Thoracic aorta (tissue), 2 donors: ENCODE measurements at regions not wholly inside any gene's neighbourhood (a gene's known extent, or its start where the extent isn't known, plus 50 kb on each side); places are given as distances from the start of the nearest gene placed in this dataset.
"Not testable (repeated sequence)": the region's sequence is repeated elsewhere in the genome, so short reads cannot be mapped to it uniquely, and the experiment has no call there.

Source experiments
- ATAC-seq: fragments of 150-250 bp; one replicate; pipeline ENCODE4 v1.8.0; 2017; ENCODE audit warnings: low read depth; ENCODE audit not compliant: insufficient number of reproducible peaks, low FRiP score
- DNase-seq: peaks from one replicate; pipeline ENCODE4 v3.0.0-alpha.2; 2020; ENCODE audit warnings: low spot score
- H3K27ac ChIP-seq, 2 donors: fragments of 200-600 bp; sonication (generic); 1 replicate in 1 of 2; 2 replicates in 1 of 2; pipeline ENCODE4 v1.5.1; 2016; ENCODE audit warnings: mild to moderate bottlenecking in 2 of 2, moderate library complexity in 2 of 2
- H3K27me3 ChIP-seq: fragments of 200-600 bp; sonication (generic); replicated peaks from 2 replicates; pipeline ENCODE4 v1.6.0; 2016; ENCODE audit warnings: mild to moderate bottlenecking; ENCODE audit not compliant: insufficient read depth
- H3K36me3 ChIP-seq: fragments of 200-600 bp; sonication (generic); one replicate; pipeline ENCODE4 v1.5.1; 2016
- H3K4me1 ChIP-seq, 2 donors: fragments of 200-600 bp; sonication (generic); 1 replicate in 1 of 2; 2 replicates in 1 of 2; pipeline versions ENCODE4 v1.5.1 to v1.6.0; 2016; ENCODE audit warnings: low read depth in 2 of 2, mild to moderate bottlenecking in 1 of 2; ENCODE audit not compliant: control insufficient read depth in 1 of 2
- H3K4me3 ChIP-seq: fragments of 200-600 bp; sonication (generic); 2 replicates; pipeline ENCODE4 v1.5.1; 2016; ENCODE audit warnings: mild to moderate bottlenecking
- H3K9me3 ChIP-seq: fragments of 200-600 bp; sonication (generic); 2 replicates; pipeline ENCODE4 v1.5.1; 2016
- CTCF ChIP-seq: fragments of 200-600 bp; sonication (generic); IDR thresholded peaks from one replicate; pipeline ENCODE4 v1.5.1; 2019; ENCODE audit warnings: antibody characterized with exemption

GRCh38 chr10:91096274-91096673, 124.2 kb upstream of the PCGF5 start:
- no peak for TF ChIP-seq CTCF

DNA sequence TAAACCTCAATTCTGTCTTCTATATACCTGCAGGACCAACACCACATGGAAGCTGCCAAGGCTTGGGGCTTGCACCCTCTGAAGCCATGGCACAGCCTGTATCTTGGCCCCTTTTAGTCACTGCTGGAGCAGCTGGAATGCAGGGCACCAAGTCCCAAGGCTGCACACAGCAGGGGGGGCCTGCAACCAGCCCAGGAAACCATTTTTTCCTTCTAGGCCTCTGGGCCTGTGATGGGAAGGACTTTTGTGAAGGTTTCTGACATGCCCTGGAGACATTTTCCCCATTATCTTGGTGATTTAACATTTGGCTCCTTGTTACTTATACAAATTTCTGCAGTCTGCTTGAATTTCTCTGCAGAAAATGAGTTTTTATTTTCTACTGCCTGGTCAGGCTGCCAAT, 123.2 kb upstream of the PCGF5 start:
- ATAC-seq = no peak
- H3K4me3 ChIP-seq = no peak overlapping the region
- no peaks in the 10 kb centered on the region for H3K36me3 ChIP-seq
- H3K4me1 ChIP-seq = peaks cover 3 to 16% of the 10 kb centered on the region in 2 donors
- H3K27ac ChIP-seq = no peak overlapping the region
- no peak for DNase-seq
- no peaks in the 10 kb centered on the region for H3K27me3 ChIP-seq
- no peak for TF ChIP-seq CTCF
- no peaks in the 10 kb centered on the region for H3K9me3 ChIP-seq

More at GRCh38 chr10:91096274-91096673, 124.2 kb upstream of the PCGF5 start:
- ATAC-seq (no peak), DNase-seq (no peak)
- no peaks in the 10 kb centered on the region for H3K27me3 ChIP-seq
- H3K4me3 ChIP-seq = no peak overlapping the region
- H3K4me1 ChIP-seq = peaks cover under 1 to 13% of the 10 kb centered on the region in 2 donors
- no peaks in the 10 kb centered on the region for H3K36me3 ChIP-seq
- H3K27ac ChIP-seq = no peak overlapping the region
- H3K9me3 ChIP-seq = no peaks in the 10 kb centered on the region

DNA sequence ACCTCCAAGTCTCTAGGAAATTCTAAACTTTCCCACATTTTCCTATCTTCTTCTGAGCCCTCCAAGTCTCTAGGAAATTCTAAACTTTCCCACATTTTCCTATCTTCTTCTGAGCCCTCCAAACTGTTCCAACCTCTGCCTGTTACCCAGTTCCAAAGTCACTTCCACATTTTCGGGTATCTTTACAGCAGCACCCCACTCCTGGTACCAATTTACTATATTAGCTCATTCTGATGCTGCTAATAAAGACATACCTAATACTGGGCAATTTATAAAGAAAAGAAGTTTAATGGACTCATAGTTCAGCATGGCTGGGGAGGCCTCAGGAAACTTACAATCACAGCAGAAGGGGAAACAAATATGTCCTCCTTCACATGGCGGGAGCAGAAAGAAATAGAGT, 122.4 kb upstream of the PCGF5 start:
- H3K27ac ChIP-seq, H3K4me3 ChIP-seq, H3K36me3 ChIP-seq, H3K9me3 ChIP-seq, DNase-seq, H3K27me3 ChIP-seq, ATAC-seq: not testable (repeated sequence)
- H3K4me1 ChIP-seq = peaks cover 3 to 16% of the 10 kb centered on the region in 2 donors

DNA sequence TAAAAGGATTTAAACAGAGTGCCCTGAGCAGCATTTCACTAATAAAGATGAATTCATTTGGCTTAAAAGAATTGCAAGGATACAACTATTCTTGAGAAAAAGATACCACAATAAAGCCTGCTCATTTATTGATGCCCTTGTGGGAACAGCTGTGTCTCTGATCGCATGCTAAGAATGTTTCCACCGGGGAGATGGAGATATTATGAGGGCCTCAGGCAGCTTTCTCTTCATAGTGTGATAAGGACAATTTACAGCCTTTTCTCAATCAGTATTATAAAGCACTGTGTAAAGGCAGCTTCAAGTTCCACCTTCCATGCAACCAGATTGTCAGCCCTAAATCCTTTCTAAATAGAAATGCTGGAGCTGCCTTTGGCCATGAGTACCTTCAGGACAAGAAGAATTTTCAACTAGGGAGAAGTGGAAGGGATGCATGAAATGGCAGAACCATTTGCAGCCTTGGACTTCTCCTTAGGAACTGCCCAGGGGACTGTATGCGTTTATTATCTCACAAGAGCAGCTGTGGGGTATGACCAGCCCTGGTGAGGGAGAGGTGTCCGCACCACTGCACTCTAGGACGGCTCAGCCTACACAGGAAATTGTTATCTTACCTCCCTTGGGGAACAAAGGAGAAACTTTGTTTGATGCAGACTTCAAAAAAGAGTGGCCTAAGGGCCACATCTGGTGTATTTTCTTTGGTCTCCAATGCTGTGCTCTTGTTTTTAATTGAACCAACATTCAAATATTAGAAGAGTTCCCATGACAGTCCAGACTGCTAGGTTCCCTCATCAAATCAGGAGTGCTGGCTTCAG, 116.9 kb upstream of the PCGF5 start:
- no peaks in the 10 kb centered on the region for H3K36me3 ChIP-seq
- H3K4me3 ChIP-seq = no peak overlapping the region
- no peak overlapping the region for H3K27ac ChIP-seq
- TF ChIP-seq CTCF = no peak
- no peaks in the 10 kb centered on the region for H3K27me3 ChIP-seq
- DNase-seq (no peak), ATAC-seq (no peak)
- peaks cover 11 to 25% of the 10 kb centered on the region in 2 donors for H3K4me1 ChIP-seq
- H3K9me3 ChIP-seq = no peaks in the 10 kb centered on the region

DNA sequence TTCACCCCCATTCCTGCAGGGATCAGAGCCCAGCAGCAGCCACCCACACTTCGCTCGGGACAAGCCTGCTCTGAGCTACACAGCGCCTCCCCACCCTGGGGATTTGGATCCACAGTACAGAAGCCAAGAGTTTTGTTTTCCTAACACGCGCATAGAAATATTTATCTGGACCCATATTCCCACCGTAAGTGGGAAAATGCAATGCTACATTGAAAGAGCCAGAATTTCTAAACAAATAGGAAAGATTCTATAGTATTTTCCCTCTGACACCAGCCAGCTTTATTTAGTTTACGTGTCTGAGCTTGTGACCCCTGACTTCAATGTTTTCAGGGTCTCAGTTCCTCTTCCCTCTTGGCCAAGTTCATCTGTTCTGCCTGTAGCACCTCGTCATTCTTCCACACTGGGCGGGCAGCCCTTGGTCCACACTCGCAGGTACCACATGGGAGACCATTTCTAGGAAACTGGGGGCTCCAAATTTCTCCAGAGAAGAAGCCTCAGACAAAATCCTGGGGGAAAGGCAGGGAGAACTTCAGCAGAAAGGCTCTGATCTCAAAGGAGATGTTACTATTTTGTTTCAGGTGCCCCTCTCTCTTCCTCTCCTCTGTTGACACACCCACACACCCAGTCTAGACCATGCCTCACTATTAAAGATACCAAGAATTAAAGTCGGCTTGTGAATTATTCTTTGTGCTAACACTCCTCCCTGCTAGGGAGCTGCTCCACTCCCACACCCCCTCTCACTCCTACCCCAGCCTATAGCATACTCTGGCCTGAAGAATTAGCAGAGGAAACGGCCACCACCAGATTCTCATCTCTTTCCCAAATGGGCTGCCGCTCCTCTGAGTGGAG, 116.0 kb upstream of the PCGF5 start:
- Histone ChIP-seq H3K27me3 (no peaks in the 10 kb centered on the region), H3K36me3 (no peaks in the 10 kb centered on the region), H3K27ac (no peak overlapping the region), H3K9me3 (no peaks in the 10 kb centered on the region), H3K4me3 (no peak overlapping the region), H3K4me1 (peaks cover 11 to 25% of the 10 kb centered on the region in 2 donors)
- ATAC-seq (no peak), DNase-seq (no peak)
- no peak for TF ChIP-seq CTCF
